GM12872 (cell line): ENCODE measurements at regions not wholly inside any gene's neighbourhood (a gene's known extent, or its start where the extent isn't known, plus 50 kb on each side); places are given as distances from the start of the nearest gene placed in this dataset.

ENCODE experiments used
- CTCF ChIP-seq: IDR thresholded peaks from 3 replicates; pipeline ENCODE4 v1.5.1; 2011; ENCODE audit warnings: low read depth, mild to moderate bottlenecking, low read length, moderate library complexity; ENCODE audit not compliant: insufficient read depth

- no peak for TF ChIP-seq CTCF
Measured at GRCh38 chr2:129757366-129757914, 222.0 kb upstream of the RAB6C start.

GRCh38 chr2:129757915-129758783, 221.3 kb upstream of the RAB6C start:
- no peak for TF ChIP-seq CTCF

GRCh38 chr2:129758784-129759471, 220.5 kb upstream of the RAB6C start:
- no peak for TF ChIP-seq CTCF

GRCh38 chr2:129759472-129760010, 219.9 kb upstream of the RAB6C start:
- TF ChIP-seq CTCF, result no peak

- TF ChIP-seq CTCF, result no peak
Measured at GRCh38 chr2:129760669-129761068, 218.8 kb upstream of the RAB6C start.

- no peak for TF ChIP-seq CTCF
Measured at GRCh38 chr2:129761569-129762021, 217.9 kb upstream of the RAB6C start.
